ENCODE measurements at regions not wholly inside any gene's neighbourhood (a gene's known extent, or its start where the extent isn't known, plus 50 kb on each side); places are given as distances from the start of the nearest gene placed in this dataset.
"Not testable (repeated sequence)": the region's sequence is repeated elsewhere in the genome, so short reads cannot be mapped to it uniquely, and the experiment has no call there.

DNA sequence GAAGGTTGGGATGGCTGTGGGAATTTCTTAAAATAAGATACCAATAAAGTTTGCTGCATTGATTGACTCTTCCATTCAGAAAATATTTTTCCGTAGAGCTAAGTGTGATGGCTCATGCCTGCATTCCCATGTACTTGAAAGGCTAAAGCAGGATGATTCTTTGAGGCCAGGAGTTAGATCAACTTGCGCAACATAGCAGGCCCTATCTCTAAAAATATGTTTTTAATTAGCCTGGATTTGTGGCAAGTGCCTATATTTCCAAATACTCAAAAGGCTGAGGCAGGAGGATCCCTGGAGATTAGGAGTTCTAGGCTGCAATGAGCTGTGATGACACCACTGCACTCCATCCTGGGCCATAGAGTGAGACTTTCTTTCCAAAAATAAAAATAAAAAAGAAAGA, 431.2 kb upstream of the PTCHD4 start:
- H3K9ac ChIP-seq (ENCODE audit: low read depth, low read length) = no peak overlapping the region
- H3K4me3 ChIP-seq (ENCODE audit: low read depth, low read length) = no peak overlapping the region
- H3K27ac ChIP-seq (ENCODE audit: low read depth, low read length) = no peak overlapping the region
- no peaks in the 10 kb centered on the region for H3K4me1 ChIP-seq (ENCODE audit: control insufficient read depth, insufficient read depth, low read length)
- peaks cover 4% of the 10 kb centered on the region; the same call in 1 of the 2 replicates for H3K9me3 ChIP-seq (ENCODE audit: control insufficient read depth, insufficient read depth, low read length)
- H3K36me3 ChIP-seq (ENCODE audit: control insufficient read depth, insufficient read depth, low read length) = no peaks in the 10 kb centered on the region
- no peaks in the 10 kb centered on the region for H3K27me3 ChIP-seq (ENCODE audit: control insufficient read depth, insufficient read depth, low read length)

DNA sequence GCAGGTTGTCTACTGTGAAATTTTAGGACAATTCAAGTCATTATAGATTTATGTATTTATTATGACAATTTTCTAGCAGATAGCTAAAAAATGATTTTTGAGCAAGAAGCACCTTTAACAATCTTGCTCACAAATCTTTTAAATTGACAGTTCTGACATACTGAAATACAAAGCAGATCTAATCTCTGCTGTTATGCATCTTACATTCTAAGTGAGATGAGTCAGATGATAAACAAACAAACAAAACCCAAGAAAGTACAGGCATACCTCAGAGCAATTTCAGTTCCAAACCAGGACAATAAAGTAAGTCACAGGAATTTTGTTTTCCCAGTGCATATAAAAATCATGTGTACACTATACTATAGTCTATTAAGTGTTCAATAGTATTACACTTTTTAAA, 430.7 kb upstream of the PTCHD4 start:
- Histone ChIP-seq H3K9me3 (ENCODE audit: control insufficient read depth, insufficient read depth, low read length) (peaks cover 4% of the 10 kb centered on the region; the same call in 1 of the 2 replicates), H3K27ac (ENCODE audit: low read depth, low read length) (no peak overlapping the region), H3K27me3 (ENCODE audit: control insufficient read depth, insufficient read depth, low read length) (no peaks in the 10 kb centered on the region)

DNA sequence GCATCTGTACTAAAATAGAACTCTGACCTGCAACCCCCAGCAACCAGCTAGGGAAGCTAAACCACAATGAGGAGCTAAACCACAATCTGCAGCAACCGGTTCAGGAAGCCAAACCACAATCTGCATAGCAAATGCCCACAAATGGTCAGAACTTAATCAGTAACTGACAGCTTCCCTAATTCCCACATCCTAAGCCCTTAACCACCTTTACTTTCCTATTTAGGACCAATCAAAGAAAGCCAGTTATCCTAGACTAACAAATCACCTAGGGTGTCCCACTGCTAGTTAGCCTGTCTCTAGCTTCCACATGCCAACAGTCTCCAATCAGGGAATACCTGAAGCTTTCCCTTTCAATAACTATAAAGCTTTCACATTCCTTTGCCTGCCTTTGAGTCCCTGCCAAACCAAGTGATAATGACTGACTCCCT, 424.6 kb upstream of the PTCHD4 start:
- no peaks in the 10 kb centered on the region for H3K36me3 ChIP-seq (ENCODE audit: control insufficient read depth, insufficient read depth, low read length)
- H3K9ac ChIP-seq (ENCODE audit: low read depth, low read length) = no peak overlapping the region
- no peak overlapping the region for H3K4me3 ChIP-seq (ENCODE audit: low read depth, low read length)
- H3K27me3 ChIP-seq (ENCODE audit: control insufficient read depth, insufficient read depth, low read length) = no peaks in the 10 kb centered on the region
- no peak overlapping the region for H3K27ac ChIP-seq (ENCODE audit: low read depth, low read length)
- H3K9me3 ChIP-seq (ENCODE audit: control insufficient read depth, insufficient read depth, low read length) = no peaks in the 10 kb centered on the region
- no peaks in the 10 kb centered on the region for H3K4me1 ChIP-seq (ENCODE audit: control insufficient read depth, insufficient read depth, low read length)

More for the DNA sequence above, 430.7 kb upstream of the PTCHD4 start:
- H3K9ac ChIP-seq (ENCODE audit: low read depth, low read length) = no peak overlapping the region
- no peak overlapping the region for H3K4me3 ChIP-seq (ENCODE audit: low read depth, low read length)
- H3K4me1 ChIP-seq (ENCODE audit: control insufficient read depth, insufficient read depth, low read length) = no peaks in the 10 kb centered on the region
- H3K36me3 ChIP-seq (ENCODE audit: control insufficient read depth, insufficient read depth, low read length) = no peaks in the 10 kb centered on the region

DNA sequence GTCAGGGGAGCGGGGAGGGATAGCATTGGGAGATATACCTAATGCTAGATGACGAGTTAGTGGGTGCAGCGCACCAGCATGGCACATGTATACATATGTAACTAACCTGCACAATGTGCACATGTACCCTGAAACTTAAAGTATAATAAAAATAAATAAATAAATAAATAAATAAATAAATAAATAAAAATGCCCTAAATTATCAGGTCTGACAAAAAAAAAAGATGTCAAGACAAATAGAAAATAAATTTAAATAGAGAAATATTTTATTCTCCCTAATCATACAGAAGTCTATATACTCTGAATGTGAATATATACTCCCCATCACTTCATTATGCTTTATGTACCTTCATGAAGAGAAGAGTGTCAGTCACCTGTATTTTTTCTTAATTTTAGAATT, 420.0 kb upstream of the PTCHD4 start:
- not testable (repeated sequence) for H3K4me1 ChIP-seq (ENCODE audit: control insufficient read depth, insufficient read depth, low read length); H3K27ac ChIP-seq (ENCODE audit: low read depth, low read length); H3K36me3 ChIP-seq (ENCODE audit: control insufficient read depth, insufficient read depth, low read length); H3K4me3 ChIP-seq (ENCODE audit: low read depth, low read length); H3K9me3 ChIP-seq (ENCODE audit: control insufficient read depth, insufficient read depth, low read length); H3K27me3 ChIP-seq (ENCODE audit: control insufficient read depth, insufficient read depth, low read length); H3K9ac ChIP-seq (ENCODE audit: low read depth, low read length)

DNA sequence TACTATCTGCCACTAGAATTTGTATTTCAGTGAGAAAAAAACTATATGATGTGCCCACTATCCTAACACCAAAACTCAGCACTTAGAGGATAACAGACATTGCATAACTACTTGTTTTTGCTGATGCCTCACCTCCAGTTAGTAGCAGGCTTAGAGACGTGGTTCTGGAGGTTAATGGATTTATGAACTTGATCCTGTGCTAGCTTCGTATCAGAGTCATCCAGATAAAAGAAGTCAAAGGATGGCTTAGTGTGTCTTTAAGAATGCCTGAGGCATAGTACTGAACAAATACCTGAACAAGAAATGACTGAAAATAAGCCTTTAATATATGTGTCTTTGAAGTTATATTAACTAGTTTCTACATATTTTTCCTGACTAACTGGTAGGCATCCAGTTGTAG, 414.9 kb upstream of the PTCHD4 start:
- no peaks in the 10 kb centered on the region for H3K9me3 ChIP-seq (ENCODE audit: control insufficient read depth, insufficient read depth, low read length)
- no peaks in the 10 kb centered on the region for H3K27me3 ChIP-seq (ENCODE audit: control insufficient read depth, insufficient read depth, low read length)
- no peak overlapping the region for H3K9ac ChIP-seq (ENCODE audit: low read depth, low read length)
- H3K4me3 ChIP-seq (ENCODE audit: low read depth, low read length) = no peak overlapping the region
- H3K27ac ChIP-seq (ENCODE audit: low read depth, low read length) = no peak overlapping the region
- no peaks in the 10 kb centered on the region for H3K36me3 ChIP-seq (ENCODE audit: control insufficient read depth, insufficient read depth, low read length)
- H3K4me1 ChIP-seq (ENCODE audit: control insufficient read depth, insufficient read depth, low read length) = no peaks in the 10 kb centered on the region

DNA sequence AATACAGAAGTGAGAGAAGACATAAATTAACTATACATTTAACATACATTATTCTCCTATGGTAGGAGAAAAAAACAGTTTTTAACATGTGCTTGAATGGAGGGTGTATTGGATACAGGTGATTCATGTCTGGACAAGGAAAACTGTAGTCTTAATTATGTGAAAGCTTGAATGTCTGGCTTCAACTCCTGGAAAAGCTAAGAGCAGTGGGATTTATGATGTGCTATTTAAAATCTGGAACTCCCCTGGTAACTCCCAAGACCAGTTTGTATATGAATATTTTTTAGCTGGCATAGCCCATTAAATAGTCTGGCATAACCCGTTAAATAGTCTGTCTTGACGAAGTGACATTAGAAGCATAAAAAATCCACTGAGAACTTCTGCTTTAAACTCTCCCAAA, 410.0 kb upstream of the PTCHD4 start:
- H3K27ac ChIP-seq (ENCODE audit: low read depth, low read length) = no peak overlapping the region
- H3K9me3 ChIP-seq (ENCODE audit: control insufficient read depth, insufficient read depth, low read length) = no peaks in the 10 kb centered on the region
- no peak overlapping the region for H3K4me3 ChIP-seq (ENCODE audit: low read depth, low read length)
- no peak overlapping the region for H3K9ac ChIP-seq (ENCODE audit: low read depth, low read length)
- no peaks in the 10 kb centered on the region for H3K4me1 ChIP-seq (ENCODE audit: control insufficient read depth, insufficient read depth, low read length)
- H3K36me3 ChIP-seq (ENCODE audit: control insufficient read depth, insufficient read depth, low read length) = no peaks in the 10 kb centered on the region
- H3K27me3 ChIP-seq (ENCODE audit: control insufficient read depth, insufficient read depth, low read length) = no peaks in the 10 kb centered on the region

DNA sequence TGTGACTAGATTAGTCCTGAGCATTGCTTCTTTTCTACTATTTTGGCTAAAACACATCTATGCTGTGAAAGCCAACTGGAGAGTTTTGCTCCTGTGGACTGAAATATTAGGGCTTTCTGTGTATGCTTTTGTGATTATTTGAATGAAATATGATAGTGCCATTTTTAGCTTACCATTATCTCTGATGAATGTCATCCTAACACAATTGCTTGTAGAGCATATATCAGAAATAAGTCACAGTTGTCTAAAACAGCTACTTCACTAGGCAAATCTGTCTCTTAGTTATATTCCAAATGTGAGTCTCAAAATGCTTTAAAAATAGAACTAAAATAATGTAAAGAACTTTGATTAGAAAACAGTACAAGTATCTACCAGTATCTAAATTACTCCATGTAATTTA, 401.4 kb upstream of the PTCHD4 start:
- Histone ChIP-seq H3K4me3 (ENCODE audit: low read depth, low read length) (no peak overlapping the region), H3K27me3 (ENCODE audit: control insufficient read depth, insufficient read depth, low read length) (no peaks in the 10 kb centered on the region), H3K4me1 (ENCODE audit: control insufficient read depth, insufficient read depth, low read length) (no peaks in the 10 kb centered on the region; the same call in 1 of the 2 replicates)

DNA sequence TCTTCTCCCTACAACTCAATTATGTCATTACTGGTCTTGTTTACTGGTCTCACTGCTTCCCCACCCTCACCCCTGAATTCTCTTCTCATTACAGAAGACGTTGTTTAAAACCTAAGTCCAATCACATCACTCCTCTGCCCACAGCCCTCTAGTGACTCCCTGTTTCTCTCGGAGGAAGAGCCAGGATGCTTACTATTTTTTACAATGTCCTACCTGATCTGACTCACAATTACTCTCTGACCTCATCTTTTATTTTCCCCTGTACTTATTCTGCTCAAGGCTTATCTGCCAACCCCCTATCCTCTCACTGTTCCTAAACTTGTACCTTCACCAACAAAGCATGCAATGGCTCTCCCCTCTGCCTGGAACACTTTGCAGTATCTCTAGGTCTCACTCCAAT, 400.4 kb upstream of the PTCHD4 start:
- no peaks in the 10 kb centered on the region for H3K36me3 ChIP-seq (ENCODE audit: control insufficient read depth, insufficient read depth, low read length)
- no peaks in the 10 kb centered on the region; the same call in 1 of the 2 replicates for H3K4me1 ChIP-seq (ENCODE audit: control insufficient read depth, insufficient read depth, low read length)
- no peak overlapping the region for H3K9ac ChIP-seq (ENCODE audit: low read depth, low read length)
- H3K27me3 ChIP-seq (ENCODE audit: control insufficient read depth, insufficient read depth, low read length) = no peaks in the 10 kb centered on the region
- no peak overlapping the region for H3K27ac ChIP-seq (ENCODE audit: low read depth, low read length)
- no peak overlapping the region for H3K4me3 ChIP-seq (ENCODE audit: low read depth, low read length)
- H3K9me3 ChIP-seq (ENCODE audit: control insufficient read depth, insufficient read depth, low read length) = no peaks in the 10 kb centered on the region

More for the DNA sequence above, 401.4 kb upstream of the PTCHD4 start:
- no peaks in the 10 kb centered on the region for H3K36me3 ChIP-seq (ENCODE audit: control insufficient read depth, insufficient read depth, low read length)
- H3K27ac ChIP-seq (ENCODE audit: low read depth, low read length) = no peak overlapping the region
- H3K9me3 ChIP-seq (ENCODE audit: control insufficient read depth, insufficient read depth, low read length) = no peaks in the 10 kb centered on the region
- H3K9ac ChIP-seq (ENCODE audit: low read depth, low read length) = no peak overlapping the region

DNA sequence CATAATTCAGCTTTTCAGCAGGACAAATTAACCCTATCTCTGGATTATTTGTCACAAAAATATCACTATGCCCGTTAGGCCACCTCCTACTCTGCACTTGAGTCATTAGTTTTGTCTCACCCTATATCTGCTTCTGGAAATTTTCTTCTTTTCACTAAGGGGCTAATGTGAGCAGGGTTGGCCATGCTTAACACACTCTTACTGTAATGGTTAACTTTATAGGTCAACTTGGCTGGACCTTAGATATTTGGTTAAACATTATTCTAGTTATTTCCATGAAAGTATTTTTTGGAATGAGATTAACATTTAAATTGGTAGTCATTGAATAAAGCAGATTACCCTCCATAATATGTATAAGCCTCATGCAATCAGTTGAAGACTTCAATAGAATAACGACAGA, 394.6 kb upstream of the PTCHD4 start:
- no peak overlapping the region for H3K27ac ChIP-seq (ENCODE audit: low read depth, low read length)
- H3K4me1 ChIP-seq (ENCODE audit: control insufficient read depth, insufficient read depth, low read length) = no peaks in the 10 kb centered on the region
- no peaks in the 10 kb centered on the region for H3K36me3 ChIP-seq (ENCODE audit: control insufficient read depth, insufficient read depth, low read length)
- H3K4me3 ChIP-seq (ENCODE audit: low read depth, low read length) = no peak overlapping the region
- H3K9ac ChIP-seq (ENCODE audit: low read depth, low read length) = no peak overlapping the region
- no peaks in the 10 kb centered on the region for H3K27me3 ChIP-seq (ENCODE audit: control insufficient read depth, insufficient read depth, low read length)
- H3K9me3 ChIP-seq (ENCODE audit: control insufficient read depth, insufficient read depth, low read length) = no peaks in the 10 kb centered on the region

DNA sequence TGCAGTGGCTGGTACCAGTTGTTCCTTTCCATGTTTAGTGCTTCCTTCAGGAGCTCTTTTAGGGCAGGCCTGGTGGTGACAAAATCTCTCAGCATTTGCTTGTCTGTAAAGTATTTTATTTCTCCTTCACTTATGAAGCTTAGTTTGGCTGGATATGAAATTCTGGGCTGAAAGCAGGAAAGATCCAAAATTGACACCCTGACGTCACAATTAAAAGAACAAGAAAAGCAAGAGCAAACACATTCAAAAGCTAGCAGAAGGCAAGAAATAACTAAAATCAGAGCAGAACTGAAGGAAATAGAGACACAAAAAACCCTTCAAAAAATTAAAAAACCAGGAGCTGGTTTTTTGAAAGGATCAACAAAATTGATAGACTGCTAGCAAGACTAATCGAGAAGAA, 382.4 kb upstream of the PTCHD4 start:
- not testable (repeated sequence) for H3K36me3 ChIP-seq (ENCODE audit: control insufficient read depth, insufficient read depth, low read length); H3K9ac ChIP-seq (ENCODE audit: low read depth, low read length); H3K9me3 ChIP-seq (ENCODE audit: control insufficient read depth, insufficient read depth, low read length); H3K4me3 ChIP-seq (ENCODE audit: low read depth, low read length); H3K4me1 ChIP-seq (ENCODE audit: control insufficient read depth, insufficient read depth, low read length); H3K27me3 ChIP-seq (ENCODE audit: control insufficient read depth, insufficient read depth, low read length); H3K27ac ChIP-seq (ENCODE audit: low read depth, low read length)

DNA sequence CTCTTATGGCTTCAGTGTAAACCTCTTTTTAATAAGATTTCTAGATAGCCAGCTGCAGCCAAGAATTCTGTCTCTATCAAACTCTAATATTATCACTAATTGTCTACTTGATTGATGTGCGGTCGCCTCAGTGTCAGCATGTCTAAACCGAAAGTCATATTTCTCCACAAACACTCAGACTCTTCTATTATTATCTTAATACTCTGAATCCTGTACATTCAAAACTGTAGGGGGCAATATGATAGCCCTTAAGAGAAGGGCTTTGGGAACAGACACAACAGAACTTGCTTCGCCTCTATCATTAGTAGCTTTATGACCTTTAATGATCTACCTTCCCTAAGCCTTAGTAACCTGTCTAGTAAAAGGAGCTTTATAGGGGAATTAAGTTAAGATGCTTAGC, 379.7 kb upstream of the PTCHD4 start:
- Histone ChIP-seq H3K27ac (ENCODE audit: low read depth, low read length) (no peak overlapping the region), H3K9me3 (ENCODE audit: control insufficient read depth, insufficient read depth, low read length) (no peaks in the 10 kb centered on the region)

DNA sequence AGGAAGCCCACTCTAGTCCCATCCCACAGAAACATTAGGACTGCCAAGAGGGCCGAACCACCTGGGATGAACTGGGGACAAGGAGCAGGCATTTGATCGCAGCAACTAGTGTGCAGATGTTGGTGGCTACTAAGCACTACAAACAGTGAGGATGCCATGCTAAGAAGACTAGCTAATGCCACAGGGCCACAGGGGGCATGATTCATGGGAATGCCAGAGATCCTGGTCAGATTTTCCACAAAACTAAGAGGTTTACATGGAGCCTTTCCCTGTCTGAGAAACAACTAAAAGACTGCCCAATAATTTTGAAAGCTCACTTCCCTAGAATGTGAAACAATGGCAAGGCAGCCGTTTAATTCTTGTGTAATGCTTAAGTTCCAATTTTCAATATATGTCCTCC, 375.9 kb upstream of the PTCHD4 start:
- no peaks in the 10 kb centered on the region for H3K9me3 ChIP-seq (ENCODE audit: control insufficient read depth, insufficient read depth, low read length)
- H3K4me3 ChIP-seq (ENCODE audit: low read depth, low read length) = no peak overlapping the region
- H3K27me3 ChIP-seq (ENCODE audit: control insufficient read depth, insufficient read depth, low read length) = no peaks in the 10 kb centered on the region
- H3K9ac ChIP-seq (ENCODE audit: low read depth, low read length) = no peak overlapping the region
- H3K36me3 ChIP-seq (ENCODE audit: control insufficient read depth, insufficient read depth, low read length) = no peaks in the 10 kb centered on the region
- no peaks in the 10 kb centered on the region for H3K4me1 ChIP-seq (ENCODE audit: control insufficient read depth, insufficient read depth, low read length)
- H3K27ac ChIP-seq (ENCODE audit: low read depth, low read length) = no peak overlapping the region

More for the DNA sequence above, 379.7 kb upstream of the PTCHD4 start:
- Histone ChIP-seq H3K4me1 (ENCODE audit: control insufficient read depth, insufficient read depth, low read length) (no peaks in the 10 kb centered on the region), H3K27me3 (ENCODE audit: control insufficient read depth, insufficient read depth, low read length) (no peaks in the 10 kb centered on the region), H3K36me3 (ENCODE audit: control insufficient read depth, insufficient read depth, low read length) (no peaks in the 10 kb centered on the region), H3K4me3 (ENCODE audit: low read depth, low read length) (no peak overlapping the region), H3K9ac (ENCODE audit: low read depth, low read length) (no peak overlapping the region)

Data from HUES48 (cell line).